B cell (primary cell): ENCODE measurements at regions not wholly inside any gene's neighbourhood (a gene's known extent, or its start where the extent isn't known, plus 50 kb on each side); places are given as distances from the start of the nearest gene placed in this dataset.

Source experiments
- ATAC-seq: fragments of 200-7000 bp; cut with Tn5 transposase; one replicate; pipeline ENCODE4 v1.10.0; 2021; ENCODE audit warnings: low read depth, mild to moderate bottlenecking, moderate number of reproducible peaks, moderate library complexity
- CTCF ChIA-PET: fragments of 350-600 bp; sonication (Branson Sonifier 250); formaldehyde crosslinking; loops from one replicate; lab custom pipeline; 2021; ENCODE audit warnings: antibody characterized with exemption, inconsistent platforms; lab: Charles Lee
- POLR2A ChIA-PET: fragments of 350-600 bp; sonication (Branson Sonifier 250); formaldehyde crosslinking; loops from one replicate; lab custom pipeline; 2021; ENCODE audit warnings: antibody characterized with exemption; lab: Charles Lee
- DNase-seq: peaks from one replicate; pipeline ENCODE4 v3.0.0; 2013
- H2AFZ ChIP-seq: 2 replicates; pipeline ENCODE4 v1.6.1; 2012; ENCODE audit warnings: mild to moderate bottlenecking, low read depth, low read length; ENCODE audit not compliant: insufficient read depth, poor library complexity, severe bottlenecking
- H3K27ac ChIP-seq, 2 donors: 1 replicate in 1 of 2; 2 replicates in 1 of 2; pipeline ENCODE4 v1.5.1; 2012 to 2013; ENCODE audit warnings: low read length in 2 of 2, mild to moderate bottlenecking in 2 of 2, moderate library complexity in 1 of 2
- H3K27me3 ChIP-seq, 4 experiments: fragments of 200-600 bp in 1 of 4; sonication (generic) in 1 of 4; replicated peaks in 1 of 4; 1 replicate in 2 of 4; 2 replicates in 2 of 4; pipeline versions ENCODE4 v1.6.1 to v1.7.0; 2013 to 2016; ENCODE audit warnings: low read length in 3 of 4, mild to moderate bottlenecking in 2 of 4, mixed read lengths in 1 of 4, moderate library complexity in 1 of 4; ENCODE audit not compliant: insufficient read depth in 4 of 4, control insufficient read depth in 3 of 4; ENCODE audit errors: control extremely low read depth in 1 of 4
- H3K36me3 ChIP-seq, 2 experiments: replicated peaks in 1 of 2; 1 replicate in 1 of 2; 2 replicates in 1 of 2; pipeline versions ENCODE4 v1.6.1 to v1.7.1; 2013; ENCODE audit warnings: low read length in 1 of 2; ENCODE audit not compliant: insufficient read depth in 2 of 2, control insufficient read depth in 1 of 2; ENCODE audit errors: control extremely low read depth in 1 of 2, extremely low read depth in 1 of 2
- H3K4me1 ChIP-seq, 2 donors: fragments of 200-600 bp in 1 of 2; sonication (generic) in 1 of 2; 1 replicate in 1 of 2; 2 replicates in 1 of 2; pipeline versions ENCODE4 v1.5.1 to v1.6.1; 2013 to 2017; ENCODE audit warnings: low read length in 2 of 2; ENCODE audit not compliant: control insufficient read depth in 2 of 2, insufficient read depth in 2 of 2
- H3K4me2 ChIP-seq: replicated peaks from 2 replicates; pipeline ENCODE3; 2012; ENCODE audit warnings: mild to moderate bottlenecking, low read depth, low read length; ENCODE audit not compliant: poor library complexity, severe bottlenecking
- H3K4me3 ChIP-seq, 5 experiments: fragments of 200-600 bp in 1 of 5; sonication (generic) in 1 of 5; 1 replicate in 3 of 5; 2 replicates in 2 of 5; pipeline versions ENCODE4 v1.5.1 to v1.7.0; 2011 to 2016; ENCODE audit warnings: low read length in 4 of 5, mild to moderate bottlenecking in 4 of 5, low read depth in 2 of 5, control low read depth in 1 of 5, moderate library complexity in 1 of 5; ENCODE audit not compliant: insufficient read depth in 1 of 5; ENCODE audit errors: control extremely low read depth in 1 of 5, extremely low read depth in 1 of 5
- H3K79me2 ChIP-seq: fragments of 200-600 bp; sonication (generic); one replicate; pipeline ENCODE4 v1.6.0; 2016; ENCODE audit warnings: low read length; ENCODE audit not compliant: control insufficient read depth, insufficient read depth
- H3K9ac ChIP-seq: fragments of 200-600 bp; sonication (generic); 2 replicates; pipeline ENCODE4 v1.6.1; 2017; ENCODE audit warnings: mild to moderate bottlenecking, low read length, moderate library complexity
- H3K9me3 ChIP-seq, 3 donors: one replicate each; pipeline versions ENCODE4 v1.6.1 to v1.7.1; 2013; ENCODE audit warnings: low read length in 2 of 3; ENCODE audit not compliant: control insufficient read depth in 2 of 3, insufficient read depth in 1 of 3; ENCODE audit errors: control extremely low read depth in 1 of 3
- H4K20me1 ChIP-seq: 2 replicates; pipeline ENCODE4 v1.6.0; 2012; ENCODE audit warnings: mild to moderate bottlenecking, low read length; ENCODE audit not compliant: insufficient read depth, control insufficient read depth, poor library complexity, severe bottlenecking
- H3K27ac Mint-ChIP-seq: one replicate; pipeline ENCODE4 v1.8.0; 2021; ENCODE audit warnings: mixed read lengths
- H3K27me3 Mint-ChIP-seq: one replicate; pipeline ENCODE4 v1.8.0; 2021; ENCODE audit warnings: mixed read lengths
- H3K4me1 Mint-ChIP-seq: one replicate; pipeline ENCODE4 v1.8.0; 2021; ENCODE audit warnings: mixed read lengths
- H3K4me3 Mint-ChIP-seq: one replicate; pipeline ENCODE4 v1.8.0; 2021; ENCODE audit warnings: mixed read lengths
- H3K9me3 Mint-ChIP-seq: one replicate; pipeline ENCODE4 v1.8.0; 2022; ENCODE audit warnings: mixed read lengths; ENCODE audit not compliant: insufficient read depth
- EZH2 ChIP-seq: IDR thresholded peaks from 2 replicates; pipeline ENCODE4 v1.6.1; 2012; ENCODE audit warnings: borderline replicate concordance, low read depth, mild to moderate bottlenecking, moderate library complexity, low read length; ENCODE audit not compliant: insufficient read depth, poor library complexity, severe bottlenecking
- WGBS: methylation state at CpG from one replicate; pipeline ENCODE4 v1.1.5; 2013; ENCODE audit warnings: missing lambda C conversion rate; ENCODE audit not compliant: insufficient coverage; 5-methylcytosine and 5-hydroxymethylcytosine counted together
- intact Hi-C: fragments of 100-400 bp; cut with micrococcal nuclease; formaldehyde crosslinking; loops from one replicate; pipeline ENCODE4 v1.10.0; 2022
- TF ChIP-seq, protein P1 (sequence below): fragments of 200-600 bp; IDR thresholded peaks from one replicate; pipeline ENCODE4 v1.8.0; 2022; ENCODE audit warnings: antibody characterized with exemption, mild to moderate bottlenecking

- Histone ChIP-seq H3K9ac (no peak overlapping the region), H3K27ac (no peak overlapping the region), H3K9me3 (no peaks in the 10 kb centered on the region), H3K4me1 (no peaks in the 10 kb centered on the region), H3K36me3 (no peaks in the 10 kb centered on the region), H4K20me1 (no peaks in the 10 kb centered on the region), H3K4me3 (no peak overlapping the region), H2AFZ (no peak overlapping the region), H3K4me2 (no peak overlapping the region), H3K79me2 (no peaks in the 10 kb centered on the region), H3K27me3 (no peaks in the 10 kb centered on the region)
- Mint-ChIP-seq H3K27ac (no peak overlapping the region), H3K9me3 (no peaks in the 10 kb centered on the region), H3K27me3 (no peaks in the 10 kb centered on the region), H3K4me1 (no peaks in the 10 kb centered on the region), H3K4me3 (no peak overlapping the region)
- ATAC-seq (no peak), DNase-seq (no peak)
- CTCF ChIA-PET, result no interaction called here
- 56% methylated on average over 1 of the region's 3 CpGs for WGBS
- intact Hi-C loops, result no loop called here
- TF ChIP-seq EZH2, result no peak
- TF ChIP-seq, protein P1, sequence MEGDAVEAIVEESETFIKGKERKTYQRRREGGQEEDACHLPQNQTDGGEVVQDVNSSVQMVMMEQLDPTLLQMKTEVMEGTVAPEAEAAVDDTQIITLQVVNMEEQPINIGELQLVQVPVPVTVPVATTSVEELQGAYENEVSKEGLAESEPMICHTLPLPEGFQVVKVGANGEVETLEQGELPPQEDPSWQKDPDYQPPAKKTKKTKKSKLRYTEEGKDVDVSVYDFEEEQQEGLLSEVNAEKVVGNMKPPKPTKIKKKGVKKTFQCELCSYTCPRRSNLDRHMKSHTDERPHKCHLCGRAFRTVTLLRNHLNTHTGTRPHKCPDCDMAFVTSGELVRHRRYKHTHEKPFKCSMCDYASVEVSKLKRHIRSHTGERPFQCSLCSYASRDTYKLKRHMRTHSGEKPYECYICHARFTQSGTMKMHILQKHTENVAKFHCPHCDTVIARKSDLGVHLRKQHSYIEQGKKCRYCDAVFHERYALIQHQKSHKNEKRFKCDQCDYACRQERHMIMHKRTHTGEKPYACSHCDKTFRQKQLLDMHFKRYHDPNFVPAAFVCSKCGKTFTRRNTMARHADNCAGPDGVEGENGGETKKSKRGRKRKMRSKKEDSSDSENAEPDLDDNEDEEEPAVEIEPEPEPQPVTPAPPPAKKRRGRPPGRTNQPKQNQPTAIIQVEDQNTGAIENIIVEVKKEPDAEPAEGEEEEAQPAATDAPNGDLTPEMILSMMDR, result no peak
- POLR2A ChIA-PET, result no interaction called here
Observed at GRCh38 chr3:124415446-124415960, 314.7 kb upstream of the UMPS start.

DNA sequence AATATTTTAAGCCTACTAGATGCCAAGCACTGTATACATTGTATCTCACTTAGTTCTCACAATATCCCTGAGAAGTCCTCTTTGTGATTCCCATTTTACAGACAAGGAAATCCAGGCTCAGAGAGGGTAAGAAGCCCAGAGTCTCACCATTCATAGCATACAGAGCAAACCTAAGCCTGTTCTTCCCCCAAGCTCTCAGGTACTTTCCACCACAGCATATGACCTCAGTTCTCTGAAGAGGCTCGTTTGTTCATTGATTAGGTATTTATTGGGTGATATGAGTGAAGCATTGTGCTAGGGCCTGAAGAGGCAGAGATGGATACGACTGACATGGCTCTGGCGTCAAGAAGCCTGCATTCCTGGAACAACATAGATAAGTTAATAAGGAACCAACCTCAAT lies 310.9 kb upstream of the UMPS start:
- Histone ChIP-seq H4K20me1 (no peaks in the 10 kb centered on the region), H2AFZ (no peak overlapping the region), H3K4me1 (no peaks in the 10 kb centered on the region), H3K27me3 (no peaks in the 10 kb centered on the region), H3K9me3 (no peaks in the 10 kb centered on the region), H3K36me3 (no peaks in the 10 kb centered on the region), H3K4me3 (no peak overlapping the region), H3K79me2 (no peaks in the 10 kb centered on the region), H3K4me2 (no peak overlapping the region), H3K9ac (no peak overlapping the region), H3K27ac (no peak overlapping the region)
- ChIA-PET CTCF (no interaction called here), POLR2A (no interaction called here)
- H3K4me1 Mint-ChIP-seq, result no peaks in the 10 kb centered on the region
- TF ChIP-seq EZH2, result no peak
- TF ChIP-seq, protein P1, result no peak
- no peak overlapping the region for H3K4me3 Mint-ChIP-seq
- H3K27ac Mint-ChIP-seq, result no peak overlapping the region
- WGBS, result 73% methylated on average over 2 of the region's 3 CpGs
- intact Hi-C loops, result no loop called here
- no peaks in the 10 kb centered on the region for H3K9me3 Mint-ChIP-seq
- ATAC-seq (no peak), DNase-seq (no peak)
- H3K27me3 Mint-ChIP-seq, result no peaks in the 10 kb centered on the region
